ENCODE measurements at regions not wholly inside any gene's neighbourhood (a gene's known extent, or its start where the extent isn't known, plus 50 kb on each side); places are given as distances from the start of the nearest gene placed in this dataset.

DNA sequence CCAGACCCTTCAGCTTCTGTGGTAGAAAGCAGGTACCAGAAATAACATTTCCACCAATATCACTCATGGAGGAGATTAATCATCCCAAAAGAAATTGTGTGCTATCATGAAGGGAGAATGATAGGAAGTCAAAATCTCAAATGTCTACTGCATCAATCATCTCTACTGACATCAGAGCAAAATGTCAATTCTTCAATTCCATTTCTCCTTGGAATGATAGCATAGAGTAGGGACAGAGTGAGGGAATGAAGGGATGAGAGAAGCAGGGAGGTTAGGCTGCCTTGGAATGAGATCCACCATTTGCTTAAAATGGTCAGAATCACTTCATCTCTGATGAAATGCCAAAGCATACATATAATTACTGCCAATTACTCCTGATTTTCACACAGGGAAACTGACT is 371.8 kb upstream of the ACVR2A start:
- no peak for TF ChIP-seq POLR2A (IDR thresholded peaks at IDR 0.05)
- TF ChIP-seq, protein P1, sequence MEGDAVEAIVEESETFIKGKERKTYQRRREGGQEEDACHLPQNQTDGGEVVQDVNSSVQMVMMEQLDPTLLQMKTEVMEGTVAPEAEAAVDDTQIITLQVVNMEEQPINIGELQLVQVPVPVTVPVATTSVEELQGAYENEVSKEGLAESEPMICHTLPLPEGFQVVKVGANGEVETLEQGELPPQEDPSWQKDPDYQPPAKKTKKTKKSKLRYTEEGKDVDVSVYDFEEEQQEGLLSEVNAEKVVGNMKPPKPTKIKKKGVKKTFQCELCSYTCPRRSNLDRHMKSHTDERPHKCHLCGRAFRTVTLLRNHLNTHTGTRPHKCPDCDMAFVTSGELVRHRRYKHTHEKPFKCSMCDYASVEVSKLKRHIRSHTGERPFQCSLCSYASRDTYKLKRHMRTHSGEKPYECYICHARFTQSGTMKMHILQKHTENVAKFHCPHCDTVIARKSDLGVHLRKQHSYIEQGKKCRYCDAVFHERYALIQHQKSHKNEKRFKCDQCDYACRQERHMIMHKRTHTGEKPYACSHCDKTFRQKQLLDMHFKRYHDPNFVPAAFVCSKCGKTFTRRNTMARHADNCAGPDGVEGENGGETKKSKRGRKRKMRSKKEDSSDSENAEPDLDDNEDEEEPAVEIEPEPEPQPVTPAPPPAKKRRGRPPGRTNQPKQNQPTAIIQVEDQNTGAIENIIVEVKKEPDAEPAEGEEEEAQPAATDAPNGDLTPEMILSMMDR (IDR thresholded peaks at IDR 0.05): no peak

Data from testis (tissue), 2 donors.